Tibial nerve (tissue), 4 donors: ENCODE measurements at regions not wholly inside any gene's neighbourhood (a gene's known extent, or its start where the extent isn't known, plus 50 kb on each side); places are given as distances from the start of the nearest gene placed in this dataset.

ENCODE experiments used
- EP300 ChIP-seq, 2 donors: sonication (generic); formaldehyde crosslinking; IDR thresholded peaks; one replicate each; pipeline ENCODE4 v1.6.1; 2017; ENCODE audit warnings: antibody characterized with exemption in 2 of 2, mild to moderate bottlenecking in 1 of 2
- POLR2A ChIP-seq, 2 donors: fragments of 450-650 bp; IDR thresholded peaks; one replicate each; pipeline ENCODE4 v1.6.1; 2017; ENCODE audit warnings: antibody characterized with exemption in 2 of 2, mild to moderate bottlenecking in 2 of 2, moderate library complexity in 2 of 2
- TF ChIP-seq, protein P1 (sequence below), 5 experiments: fragments of 200-600 bp in 3 of 5; fragments of 450-650 bp in 2 of 5; sonication (generic) in 3 of 5; IDR thresholded peaks; one replicate each; pipeline ENCODE4 v1.5.1; 2016 to 2019; ENCODE audit warnings: antibody characterized with exemption in 5 of 5, mild to moderate bottlenecking in 3 of 5, moderate library complexity in 2 of 5

DNA sequence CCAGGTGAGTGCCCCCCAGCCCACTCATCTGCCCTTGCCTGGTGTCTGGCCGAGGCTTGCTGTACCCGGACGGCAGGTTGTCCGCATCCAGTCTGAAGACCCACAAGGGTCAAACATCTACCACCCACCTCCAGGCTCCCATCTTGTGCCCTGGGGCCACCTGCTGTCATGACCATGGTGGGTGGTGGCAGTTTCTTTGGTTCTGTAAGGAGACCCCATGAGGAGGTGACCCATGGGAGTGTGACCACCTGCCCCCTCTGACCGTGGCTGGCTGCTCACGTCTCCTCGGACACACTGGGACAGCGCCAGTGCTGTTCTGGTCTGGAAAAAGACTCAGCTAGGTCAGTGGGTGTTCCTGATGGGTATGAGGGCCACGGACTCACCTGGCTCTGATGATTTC, 93.9 kb downstream of the TEX29 start:
- TF ChIP-seq, protein P1, sequence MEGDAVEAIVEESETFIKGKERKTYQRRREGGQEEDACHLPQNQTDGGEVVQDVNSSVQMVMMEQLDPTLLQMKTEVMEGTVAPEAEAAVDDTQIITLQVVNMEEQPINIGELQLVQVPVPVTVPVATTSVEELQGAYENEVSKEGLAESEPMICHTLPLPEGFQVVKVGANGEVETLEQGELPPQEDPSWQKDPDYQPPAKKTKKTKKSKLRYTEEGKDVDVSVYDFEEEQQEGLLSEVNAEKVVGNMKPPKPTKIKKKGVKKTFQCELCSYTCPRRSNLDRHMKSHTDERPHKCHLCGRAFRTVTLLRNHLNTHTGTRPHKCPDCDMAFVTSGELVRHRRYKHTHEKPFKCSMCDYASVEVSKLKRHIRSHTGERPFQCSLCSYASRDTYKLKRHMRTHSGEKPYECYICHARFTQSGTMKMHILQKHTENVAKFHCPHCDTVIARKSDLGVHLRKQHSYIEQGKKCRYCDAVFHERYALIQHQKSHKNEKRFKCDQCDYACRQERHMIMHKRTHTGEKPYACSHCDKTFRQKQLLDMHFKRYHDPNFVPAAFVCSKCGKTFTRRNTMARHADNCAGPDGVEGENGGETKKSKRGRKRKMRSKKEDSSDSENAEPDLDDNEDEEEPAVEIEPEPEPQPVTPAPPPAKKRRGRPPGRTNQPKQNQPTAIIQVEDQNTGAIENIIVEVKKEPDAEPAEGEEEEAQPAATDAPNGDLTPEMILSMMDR (IDR thresholded peaks at IDR 0.05): no peak
- TF ChIP-seq POLR2A (IDR thresholded peaks at IDR 0.05) (no peak), EP300 (IDR thresholded peaks at IDR 0.05) (no peak)
